GM12864 (cell line): ENCODE measurements at regions not wholly inside any gene's neighbourhood (a gene's known extent, or its start where the extent isn't known, plus 50 kb on each side); places are given as distances from the start of the nearest gene placed in this dataset.
"Not testable (repeated sequence)": the region's sequence is repeated elsewhere in the genome, so short reads cannot be mapped to it uniquely, and the experiment has no call there.

ENCODE experiments used
- DNase-seq: peaks from one replicate; pipeline ENCODE4 v3.0.0-alpha.2; 2011; ENCODE audit warnings: low read depth
- H3K4me3 ChIP-seq: 2 replicates; pipeline ENCODE4 v1.5.1; 2011; ENCODE audit warnings: mild to moderate bottlenecking, low read depth, low read length, control low read depth
- TF ChIP-seq, protein P1 (sequence below): IDR thresholded peaks from 2 replicates; pipeline ENCODE4 v1.5.1; 2011; ENCODE audit warnings: low read depth, mild to moderate bottlenecking, moderate library complexity, low read length, control low read depth, inconsistent platforms; ENCODE audit errors: missing control alignments

DNA sequence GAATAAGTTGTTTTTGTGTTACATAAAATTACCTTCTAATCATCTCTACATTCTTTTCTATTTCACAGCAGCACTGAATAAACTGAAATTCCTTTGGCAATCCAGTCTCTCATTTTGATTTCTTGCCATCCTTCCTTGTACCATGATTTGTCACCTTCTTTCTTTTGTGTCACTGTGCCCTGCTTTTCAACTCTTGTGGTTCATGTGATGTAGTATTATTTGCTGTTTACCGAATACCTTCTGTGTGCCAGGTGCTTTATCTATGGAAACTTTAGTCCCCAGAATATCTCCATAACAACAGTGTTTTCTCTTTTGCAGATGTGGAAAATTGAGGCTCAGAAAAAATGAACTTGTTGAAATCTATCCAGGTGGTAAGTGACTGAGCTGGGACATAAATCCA lies 220.3 kb downstream of the STK31 start:
- TF ChIP-seq, protein P1, sequence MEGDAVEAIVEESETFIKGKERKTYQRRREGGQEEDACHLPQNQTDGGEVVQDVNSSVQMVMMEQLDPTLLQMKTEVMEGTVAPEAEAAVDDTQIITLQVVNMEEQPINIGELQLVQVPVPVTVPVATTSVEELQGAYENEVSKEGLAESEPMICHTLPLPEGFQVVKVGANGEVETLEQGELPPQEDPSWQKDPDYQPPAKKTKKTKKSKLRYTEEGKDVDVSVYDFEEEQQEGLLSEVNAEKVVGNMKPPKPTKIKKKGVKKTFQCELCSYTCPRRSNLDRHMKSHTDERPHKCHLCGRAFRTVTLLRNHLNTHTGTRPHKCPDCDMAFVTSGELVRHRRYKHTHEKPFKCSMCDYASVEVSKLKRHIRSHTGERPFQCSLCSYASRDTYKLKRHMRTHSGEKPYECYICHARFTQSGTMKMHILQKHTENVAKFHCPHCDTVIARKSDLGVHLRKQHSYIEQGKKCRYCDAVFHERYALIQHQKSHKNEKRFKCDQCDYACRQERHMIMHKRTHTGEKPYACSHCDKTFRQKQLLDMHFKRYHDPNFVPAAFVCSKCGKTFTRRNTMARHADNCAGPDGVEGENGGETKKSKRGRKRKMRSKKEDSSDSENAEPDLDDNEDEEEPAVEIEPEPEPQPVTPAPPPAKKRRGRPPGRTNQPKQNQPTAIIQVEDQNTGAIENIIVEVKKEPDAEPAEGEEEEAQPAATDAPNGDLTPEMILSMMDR, result no peak
- H3K4me3 ChIP-seq, result no peak overlapping the region
- no peak for DNase-seq

DNA sequence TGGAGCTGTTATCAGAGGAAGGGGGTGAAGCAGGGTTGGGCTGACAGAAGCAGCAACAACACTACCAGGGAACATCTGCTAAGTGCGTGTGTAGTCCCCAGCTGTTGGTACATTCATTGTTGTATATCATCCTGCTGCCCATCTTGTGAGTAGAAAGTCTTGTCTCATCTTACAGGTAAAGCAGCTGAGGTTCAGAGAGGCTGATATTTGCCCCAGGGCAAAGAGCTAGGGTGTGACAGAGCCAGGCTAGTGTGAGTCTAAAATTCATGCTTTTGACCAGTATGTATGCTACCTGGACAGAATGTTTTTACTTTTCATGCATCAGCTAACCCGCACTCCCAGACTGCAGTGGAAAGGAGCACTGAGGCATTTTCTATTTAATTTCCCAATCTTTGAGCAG lies 221.6 kb downstream of the STK31 start:
- TF ChIP-seq, protein P1, result no peak
- DNase-seq, result no peak
- no peak overlapping the region for H3K4me3 ChIP-seq

DNA sequence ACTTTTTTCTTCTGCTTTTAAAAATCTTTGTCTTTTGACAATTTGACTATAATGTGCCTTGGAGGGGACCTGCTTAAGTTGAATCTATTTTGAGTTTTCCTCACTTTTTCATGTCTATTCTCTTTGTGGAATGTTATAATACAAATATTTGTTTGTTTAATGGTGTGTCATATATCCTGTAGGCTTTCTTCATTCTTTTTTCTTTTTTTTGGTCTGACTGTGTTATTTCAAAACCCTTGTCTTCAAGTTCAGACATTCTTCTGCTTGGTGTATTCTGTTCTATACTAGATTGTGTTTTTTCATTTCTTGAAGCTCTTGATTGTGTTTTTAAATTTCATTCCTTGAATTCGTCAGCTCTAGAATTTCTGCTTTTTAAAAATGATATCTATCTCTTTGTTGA lies 228.2 kb downstream of the STK31 start:
- no peak for DNase-seq
- TF ChIP-seq, protein P1, result no peak
- H3K4me3 ChIP-seq, result no peak overlapping the region

DNA sequence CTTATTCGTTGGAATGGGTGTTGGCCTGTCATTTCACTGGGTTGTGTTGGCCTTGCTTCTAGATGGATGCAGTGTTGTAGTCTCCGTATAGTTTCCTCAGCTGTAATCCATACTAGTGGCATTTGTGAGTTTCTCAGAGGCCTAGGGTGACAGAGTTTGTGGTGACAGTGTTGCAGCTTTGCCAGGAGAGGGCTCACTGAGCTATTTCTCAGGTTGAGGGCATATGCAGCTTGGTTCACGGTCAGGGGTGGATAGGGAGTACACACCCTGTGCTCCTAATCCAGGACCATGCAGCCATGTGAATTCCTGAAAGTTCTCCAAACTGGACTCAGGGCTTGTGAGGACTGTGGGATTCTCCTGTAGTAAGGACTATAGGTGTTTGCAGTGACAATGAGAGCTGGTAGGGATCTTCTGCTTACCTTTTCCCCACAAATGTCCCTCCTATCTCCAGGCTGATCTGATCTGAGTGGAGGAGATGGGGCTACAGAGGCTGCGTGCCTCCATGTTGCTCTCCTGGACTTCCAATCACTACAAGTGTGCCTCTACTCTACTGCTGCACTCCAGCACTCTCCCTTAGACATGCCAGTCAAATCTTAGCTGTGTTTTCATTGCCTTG lies 229.0 kb downstream of the STK31 start:
- TF ChIP-seq, protein P1, result peak; percentile 73
- peak; percentile 12 for DNase-seq
- no peak overlapping the region for H3K4me3 ChIP-seq

DNA sequence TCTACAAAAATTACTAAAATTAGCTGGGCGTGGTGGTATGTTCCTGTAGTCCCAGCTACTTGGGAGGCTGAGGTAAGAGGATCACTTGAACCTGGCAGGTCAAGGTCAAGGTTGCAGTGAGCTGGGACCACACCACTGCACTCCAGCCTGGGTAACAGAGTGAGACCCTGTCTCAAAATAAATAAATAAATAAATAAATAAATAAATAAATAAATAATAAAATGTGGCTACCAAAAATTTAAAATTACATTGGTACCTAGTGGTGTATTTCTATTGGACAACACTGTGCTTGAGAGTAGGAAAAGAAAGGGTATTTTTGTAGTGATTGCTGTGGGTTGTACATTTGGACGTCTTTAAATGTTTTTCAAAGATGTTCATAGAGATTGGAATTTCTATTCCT lies 229.7 kb downstream of the STK31 start:
- not testable (repeated sequence) for DNase-seq

DNA sequence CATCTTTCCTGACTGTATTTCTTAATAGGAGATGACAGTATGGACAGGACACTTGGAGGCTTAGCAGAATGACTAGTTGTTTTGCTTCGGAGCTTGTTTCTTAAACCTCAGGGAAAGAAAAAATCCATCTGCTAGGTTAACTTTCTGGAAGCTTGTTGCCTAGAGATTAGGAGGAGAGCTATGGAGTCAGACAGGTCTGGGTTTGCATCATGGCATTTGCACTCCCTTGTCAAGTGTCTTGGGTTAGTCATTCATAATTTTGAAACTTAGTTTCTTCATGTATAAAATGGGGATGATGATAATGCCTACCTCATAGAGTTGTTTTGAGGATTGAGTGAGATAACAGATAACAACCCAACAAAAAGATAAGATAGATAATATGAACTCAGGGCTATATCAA lies 231.5 kb downstream of the STK31 start:
- H3K4me3 ChIP-seq, result no peak overlapping the region
- no peak for DNase-seq
- TF ChIP-seq, protein P1, result no peak

More for the DNA sequence above, 229.7 kb downstream of the STK31 start:
- not testable (repeated sequence) for H3K4me3 ChIP-seq

DNA sequence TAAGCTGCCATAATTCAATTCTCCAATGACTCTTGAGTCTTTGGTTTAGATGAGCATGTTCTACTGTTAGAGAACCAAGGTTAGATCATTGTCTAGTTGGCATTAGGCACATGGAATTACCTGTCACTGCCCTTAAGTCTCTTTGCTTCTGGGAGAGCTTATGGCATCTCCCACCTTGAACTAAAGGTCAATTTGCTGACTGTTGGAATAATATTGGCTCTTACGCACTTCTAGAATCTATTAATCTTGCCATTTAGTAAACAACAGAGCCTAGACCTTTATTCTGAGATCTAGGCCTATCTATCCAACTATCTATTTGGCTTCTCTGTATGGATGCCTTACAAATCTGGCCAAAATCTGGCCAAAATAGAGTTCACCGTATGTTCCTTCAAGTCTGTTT lies 232.0 kb downstream of the STK31 start:
- H3K4me3 ChIP-seq, result no peak overlapping the region
- TF ChIP-seq, protein P1, result no peak
- DNase-seq, result no peak
